ENCODE measurements at regions not wholly inside any gene's neighbourhood (a gene's known extent, or its start where the extent isn't known, plus 50 kb on each side); places are given as distances from the start of the nearest gene placed in this dataset.
"Not testable (repeated sequence)": the region's sequence is repeated elsewhere in the genome, so short reads cannot be mapped to it uniquely, and the experiment has no call there.

- intact Hi-C loops (cut with DNase I; ENCODE audit: low total_unique reads) = no loop called here
- no peak for TF ChIP-seq POLR2AphosphoS5 (IDR thresholded peaks at IDR 0.05)
- TF ChIP-seq POLR2A (IDR thresholded peaks at IDR 0.05) = no peak
- TF ChIP-seq CTCF (IDR thresholded peaks at IDR 0.05 in 8 of 11, conservative IDR thresholded peaks at IDR 0.05 in 3 of 11) = no peak
- Histone ChIP-seq H3K4me3 (no peak overlapping the region), H3K27me3 (replicated peaks in 1 of 7) (peaks cover 0 to 48% (median 0%) of the 10 kb centered on the region in 7 donors), H3K27ac (no peak overlapping the region), H3K9me3 (peaks cover 0 to 12% (median 0%) of the 10 kb centered on the region in 8 donors), H3K36me3 (no peaks in the 10 kb centered on the region), H3K4me1 (no peaks in the 10 kb centered on the region)
- DNase-seq = no peak
- 61 to 83% (median 66%) methylated on average over 4 of the region's 4 CpGs for WGBS, 5 donors
Observed at GRCh38 chr1:157348538-157349480, 203.5 kb downstream of the FCRL5 start.

DNA sequence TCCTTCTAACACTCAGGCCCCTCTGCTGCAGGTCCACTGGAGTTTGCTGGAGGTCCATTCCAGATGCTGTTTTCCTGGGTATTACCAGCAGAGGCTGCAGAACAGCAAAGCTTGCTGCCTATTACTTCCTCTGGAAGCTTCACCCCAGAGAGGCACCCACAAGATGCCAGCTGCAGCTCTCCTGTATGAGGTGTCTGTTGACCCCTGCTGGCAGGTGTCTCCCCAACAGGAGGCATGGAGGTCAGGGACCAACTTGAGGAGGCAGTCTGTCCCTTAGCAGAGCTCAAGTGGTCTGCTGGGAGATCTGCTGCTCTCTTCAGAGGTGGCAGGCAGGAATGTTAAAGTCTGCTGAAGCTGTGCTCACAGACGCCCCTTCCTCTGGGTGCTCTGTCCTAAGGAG lies 204.8 kb downstream of the FCRL5 start:
- no peak overlapping the region for H3K27ac ChIP-seq
- H3K36me3 ChIP-seq = no peaks in the 10 kb centered on the region
- no peaks in the 10 kb centered on the region for H3K4me1 ChIP-seq
- DNase-seq = no peak
- intact Hi-C loops (cut with DNase I; ENCODE audit: low total_unique reads) = no loop called here
- TF ChIP-seq POLR2A (IDR thresholded peaks at IDR 0.05) (no peak), POLR2AphosphoS5 (IDR thresholded peaks at IDR 0.05) (no peak), CTCF (IDR thresholded peaks at IDR 0.05 in 8 of 11, conservative IDR thresholded peaks at IDR 0.05 in 3 of 11) (no peak)
- 75 to 100% (median 80%) methylated on average over 1 of the region's 1 CpG for WGBS, 5 donors
- no peak overlapping the region for H3K4me3 ChIP-seq
- H3K27me3 ChIP-seq (replicated peaks in 1 of 7) = peaks cover 0 to 40% (median 0%) of the 10 kb centered on the region in 7 donors
- H3K9me3 ChIP-seq = peaks cover 0 to 12% (median 0%) of the 10 kb centered on the region in 8 donors

DNA sequence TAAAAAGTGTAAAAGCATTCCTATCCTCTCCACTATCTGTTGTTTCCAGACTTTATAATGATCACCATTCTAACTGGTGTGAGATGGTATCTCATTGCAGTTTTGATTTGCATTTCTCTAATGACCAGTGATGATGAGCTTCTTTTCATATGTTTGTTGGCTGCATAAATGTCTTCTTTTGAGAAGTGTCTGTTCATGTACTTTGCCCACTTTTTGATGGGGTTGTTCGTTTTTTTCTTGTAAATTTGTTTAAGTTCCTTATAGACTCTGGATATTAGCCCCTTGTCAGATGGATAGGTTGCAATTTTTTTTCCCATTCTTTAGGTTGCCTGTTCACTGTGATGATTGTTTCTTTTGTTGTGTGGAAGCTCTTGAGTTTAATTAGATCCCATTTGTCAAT lies 199.6 kb upstream of the ETV3 start:
- WGBS, 5 donors = 69 to 83% (median 78%) methylated on average over 1 of the region's 1 CpG
- DNase-seq; intact Hi-C loops (cut with DNase I; ENCODE audit: low total_unique reads): not testable (repeated sequence)

DNA sequence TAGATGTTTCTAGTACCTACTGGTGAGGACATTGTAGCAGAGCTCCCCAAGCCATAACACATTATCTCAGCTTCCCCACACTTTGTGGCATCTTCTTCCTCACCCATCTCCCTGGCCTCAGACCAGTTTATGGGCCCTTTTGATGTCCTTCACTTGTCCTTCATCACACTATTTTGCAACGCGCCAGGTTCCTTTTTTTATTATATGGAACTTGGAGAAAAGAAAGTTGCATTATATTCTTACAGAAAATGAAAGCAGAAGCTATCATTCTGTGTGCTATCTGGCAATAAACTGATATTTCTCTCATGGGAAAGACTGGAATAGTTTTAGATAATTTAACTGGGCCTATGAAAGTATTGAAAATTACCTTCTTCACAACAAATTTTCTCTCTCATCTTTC lies 196.9 kb upstream of the ETV3 start:
- DNase-seq = no peak
- peaks cover 0 to 4% (median 0%) of the 10 kb centered on the region in 7 donors for H3K27me3 ChIP-seq (replicated peaks in 1 of 7)
- no peak overlapping the region for H3K4me3 ChIP-seq
- no peaks in the 10 kb centered on the region for H3K36me3 ChIP-seq
- intact Hi-C loops (cut with DNase I; ENCODE audit: low total_unique reads) = no loop called here
- H3K27ac ChIP-seq = no peak overlapping the region
- no peaks in the 10 kb centered on the region for H3K4me1 ChIP-seq
- TF ChIP-seq POLR2AphosphoS5 (IDR thresholded peaks at IDR 0.05) = no peak
- TF ChIP-seq POLR2A (IDR thresholded peaks at IDR 0.05) = no peak
- TF ChIP-seq CTCF (IDR thresholded peaks at IDR 0.05 in 8 of 11, conservative IDR thresholded peaks at IDR 0.05 in 3 of 11) = no peak
- peaks cover 0 to 16% (median 3%) of the 10 kb centered on the region in 8 donors for H3K9me3 ChIP-seq
- 43 to 60% (median 48%) methylated on average over 2 of the region's 2 CpGs for WGBS, 5 donors

More for the DNA sequence above, 199.6 kb upstream of the ETV3 start:
- not testable (repeated sequence) for H3K4me1 ChIP-seq; H3K4me3 ChIP-seq; H3K9me3 ChIP-seq; H3K36me3 ChIP-seq; H3K27me3 ChIP-seq (replicated peaks in 1 of 7); H3K27ac ChIP-seq

Measured in spleen (tissue), 11 donors.